AG04450 (cell line): ENCODE measurements at regions not wholly inside any gene's neighbourhood (a gene's known extent, or its start where the extent isn't known, plus 50 kb on each side); places are given as distances from the start of the nearest gene placed in this dataset.

Experiments used
- CTCF ChIA-PET: fragments of 300-600, 350-600 bp; formaldehyde crosslinking; extraction: SDS; loops from one replicate; lab custom pipeline; 2022; ENCODE audit warnings: antibody characterized with exemption, inconsistent platforms; lab: Charles Lee
- POLR2A ChIA-PET: fragments of 350-600 bp; formaldehyde crosslinking; extraction: SDS; loops from one replicate; lab custom pipeline; 2021; ENCODE audit warnings: antibody characterized with exemption, inconsistent platforms; lab: Yijun Ruan, JAX
- DNase-seq: peaks from one replicate; pipeline ENCODE4 v3.0.0-alpha.2; 2011; ENCODE audit warnings: low read depth, low spot score
- H3K27ac ChIP-seq: one replicate; pipeline ENCODE4 v1.5.1; 2012; ENCODE audit warnings: low read depth, low read length, control low read depth
- H3K27me3 ChIP-seq: one replicate; pipeline ENCODE4 v1.6.0; 2012; ENCODE audit warnings: low read length; ENCODE audit not compliant: control insufficient read depth, insufficient read depth
- H3K4me3 ChIP-seq: 2 replicates; pipeline ENCODE4 v1.5.1; 2011; ENCODE audit warnings: mild to moderate bottlenecking, low read depth, low read length, control low read depth
- H3K9me3 ChIP-seq: 2 replicates; pipeline ENCODE4 v1.5.1; 2012; ENCODE audit warnings: low read length; ENCODE audit not compliant: control insufficient read depth, insufficient read depth
- TF ChIP-seq, protein P1 (sequence below): IDR thresholded peaks from 2 replicates; pipeline ENCODE4 v1.5.1; 2011; ENCODE audit warnings: low read depth, low read length, control low read depth, inconsistent platforms

DNA sequence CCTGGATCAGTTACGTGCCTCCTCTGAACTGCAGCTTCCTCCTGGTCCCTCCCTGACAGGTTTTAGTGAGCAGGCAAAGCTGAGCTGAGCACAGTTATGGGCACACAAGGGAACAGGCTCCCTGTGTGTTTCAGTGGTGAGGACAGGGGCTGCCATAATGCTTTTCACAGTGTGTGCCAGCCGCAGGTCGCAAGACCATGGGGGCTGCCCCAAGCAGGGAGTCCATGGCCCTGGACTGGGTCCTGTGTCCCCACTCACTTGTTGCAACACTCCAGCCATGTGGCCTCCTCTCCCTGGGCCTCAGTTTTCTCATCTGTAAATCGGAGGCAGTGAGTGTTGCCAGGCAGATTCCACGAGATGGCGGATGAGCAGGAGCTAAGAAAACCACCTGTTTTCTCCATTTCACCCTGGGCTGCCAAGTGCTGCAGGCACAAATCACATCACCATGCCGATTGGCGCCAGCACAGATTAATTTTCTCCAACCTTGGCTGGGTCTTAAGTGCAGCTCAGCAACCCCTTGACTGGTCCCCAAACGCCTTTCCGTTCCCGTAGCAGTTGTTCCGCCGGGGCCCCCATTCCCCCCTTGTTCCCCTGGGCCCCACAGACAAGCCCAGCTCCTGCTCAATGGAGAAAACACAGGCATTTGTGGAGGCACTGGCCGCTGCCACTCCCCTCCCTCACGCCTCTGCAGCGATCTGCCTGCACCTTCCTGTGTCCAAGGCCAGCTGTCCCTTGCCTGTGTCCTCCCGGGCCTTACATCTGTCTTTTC, 57.1 kb upstream of the NNAT start:
- TF ChIP-seq, protein P1, sequence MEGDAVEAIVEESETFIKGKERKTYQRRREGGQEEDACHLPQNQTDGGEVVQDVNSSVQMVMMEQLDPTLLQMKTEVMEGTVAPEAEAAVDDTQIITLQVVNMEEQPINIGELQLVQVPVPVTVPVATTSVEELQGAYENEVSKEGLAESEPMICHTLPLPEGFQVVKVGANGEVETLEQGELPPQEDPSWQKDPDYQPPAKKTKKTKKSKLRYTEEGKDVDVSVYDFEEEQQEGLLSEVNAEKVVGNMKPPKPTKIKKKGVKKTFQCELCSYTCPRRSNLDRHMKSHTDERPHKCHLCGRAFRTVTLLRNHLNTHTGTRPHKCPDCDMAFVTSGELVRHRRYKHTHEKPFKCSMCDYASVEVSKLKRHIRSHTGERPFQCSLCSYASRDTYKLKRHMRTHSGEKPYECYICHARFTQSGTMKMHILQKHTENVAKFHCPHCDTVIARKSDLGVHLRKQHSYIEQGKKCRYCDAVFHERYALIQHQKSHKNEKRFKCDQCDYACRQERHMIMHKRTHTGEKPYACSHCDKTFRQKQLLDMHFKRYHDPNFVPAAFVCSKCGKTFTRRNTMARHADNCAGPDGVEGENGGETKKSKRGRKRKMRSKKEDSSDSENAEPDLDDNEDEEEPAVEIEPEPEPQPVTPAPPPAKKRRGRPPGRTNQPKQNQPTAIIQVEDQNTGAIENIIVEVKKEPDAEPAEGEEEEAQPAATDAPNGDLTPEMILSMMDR: no peak
- H3K27ac ChIP-seq: no peak overlapping the region
- no peaks in the 10 kb centered on the region for H3K9me3 ChIP-seq
- DNase-seq: no peak
- ChIA-PET CTCF (no interaction called here), POLR2A (no interaction called here)
- H3K4me3 ChIP-seq: no peak overlapping the region
- H3K27me3 ChIP-seq: peaks cover 50% of the 10 kb centered on the region

DNA sequence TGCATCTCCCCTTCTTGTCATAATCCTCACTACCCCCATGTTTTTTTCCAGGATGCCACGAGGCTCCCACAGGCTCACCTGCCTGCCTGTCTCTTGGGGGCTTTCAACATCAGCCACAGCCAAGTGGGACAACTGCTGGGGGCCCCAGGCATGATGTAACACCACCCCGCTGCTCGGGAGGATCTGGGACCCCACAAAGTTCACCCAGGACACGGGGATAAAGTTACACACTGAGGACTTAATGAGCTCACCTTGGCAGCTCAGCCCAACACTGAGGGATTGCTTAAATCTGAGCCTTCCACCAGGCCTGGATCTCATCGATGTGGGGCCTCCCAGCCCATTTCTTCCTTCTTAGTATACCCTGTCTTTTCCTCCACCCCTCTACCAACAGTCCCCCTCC, 56.4 kb upstream of the NNAT start:
- peaks cover 51% of the 10 kb centered on the region for H3K27me3 ChIP-seq
- DNase-seq: no peak
- ChIA-PET CTCF (no interaction called here), POLR2A (no interaction called here)
- no peaks in the 10 kb centered on the region for H3K9me3 ChIP-seq
- H3K27ac ChIP-seq: no peak overlapping the region
- no peak overlapping the region for H3K4me3 ChIP-seq
- TF ChIP-seq, protein P1: no peak
